ENCODE measurements at regions not wholly inside any gene's neighbourhood (a gene's known extent, or its start where the extent isn't known, plus 50 kb on each side); places are given as distances from the start of the nearest gene placed in this dataset.

- H3K79me2 ChIP-seq (ENCODE audit: control insufficient read depth, insufficient read depth, low read length) = no peaks in the 10 kb centered on the region
- H2AFZ ChIP-seq (ENCODE audit: control insufficient read depth, low read depth, low read length) = no peak overlapping the region
- no peak overlapping the region for H3K27ac ChIP-seq (ENCODE audit: control insufficient read depth, insufficient read depth)
- no peak overlapping the region for H3K9ac ChIP-seq (ENCODE audit: control insufficient read depth, insufficient read depth, low read length)
- no peaks in the 10 kb centered on the region for H3K27me3 ChIP-seq (replicated peaks in 1 of 2; ENCODE audit: control insufficient read depth in 2 of 2, insufficient read depth in 2 of 2, low read length in 1 of 2)
- POLR2A ChIA-PET = no interaction called here
- no TSS peak for BruUV-seq (replicated peaks)
- intact Hi-C loops (cut with micrococcal nuclease; ENCODE audit: unreplicated experiment) (no loop called here), in situ Hi-C loops (cut with MboI) (no loop called here)
- TF ChIP-seq NBN (IDR thresholded peaks at IDR 0.05) (no peak), BCL11A (IDR thresholded peaks at IDR 0.05; ENCODE audit: low read depth, low read length) (no peak), RUNX3 (IDR thresholded peaks at IDR 0.05; ENCODE audit: low read length) (no peak), SIX5 (IDR thresholded peaks at IDR 0.05; ENCODE audit: low read depth, low read length, severe bottlenecking) (no peak), STAT3 (IDR thresholded peaks at IDR 0.05; ENCODE audit: low read depth, low read length) (no peak), FOXK2 (IDR thresholded peaks at IDR 0.05) (no peak), ATF2 (IDR thresholded peaks at IDR 0.05; ENCODE audit: low read length) (no peak), MTA2 (IDR thresholded peaks at IDR 0.05; ENCODE audit: low read depth) (no peak), E2F4 (IDR thresholded peaks at IDR 0.05; ENCODE audit: low read depth, low read length) (no peak), POLR2A (IDR thresholded peaks at IDR 0.05; ENCODE audit: low read depth, low read length) (no peak), CHD2 (IDR thresholded peaks at IDR 0.05; ENCODE audit: borderline replicate concordance, low read depth, low read length) (no peak), CHD1 (IDR thresholded peaks at IDR 0.05; ENCODE audit: low read depth, low read length) (no peak), CREB1 (IDR thresholded peaks at IDR 0.05; ENCODE audit: low read depth) (no peak)
- TF ChIP-seq, protein P1, sequence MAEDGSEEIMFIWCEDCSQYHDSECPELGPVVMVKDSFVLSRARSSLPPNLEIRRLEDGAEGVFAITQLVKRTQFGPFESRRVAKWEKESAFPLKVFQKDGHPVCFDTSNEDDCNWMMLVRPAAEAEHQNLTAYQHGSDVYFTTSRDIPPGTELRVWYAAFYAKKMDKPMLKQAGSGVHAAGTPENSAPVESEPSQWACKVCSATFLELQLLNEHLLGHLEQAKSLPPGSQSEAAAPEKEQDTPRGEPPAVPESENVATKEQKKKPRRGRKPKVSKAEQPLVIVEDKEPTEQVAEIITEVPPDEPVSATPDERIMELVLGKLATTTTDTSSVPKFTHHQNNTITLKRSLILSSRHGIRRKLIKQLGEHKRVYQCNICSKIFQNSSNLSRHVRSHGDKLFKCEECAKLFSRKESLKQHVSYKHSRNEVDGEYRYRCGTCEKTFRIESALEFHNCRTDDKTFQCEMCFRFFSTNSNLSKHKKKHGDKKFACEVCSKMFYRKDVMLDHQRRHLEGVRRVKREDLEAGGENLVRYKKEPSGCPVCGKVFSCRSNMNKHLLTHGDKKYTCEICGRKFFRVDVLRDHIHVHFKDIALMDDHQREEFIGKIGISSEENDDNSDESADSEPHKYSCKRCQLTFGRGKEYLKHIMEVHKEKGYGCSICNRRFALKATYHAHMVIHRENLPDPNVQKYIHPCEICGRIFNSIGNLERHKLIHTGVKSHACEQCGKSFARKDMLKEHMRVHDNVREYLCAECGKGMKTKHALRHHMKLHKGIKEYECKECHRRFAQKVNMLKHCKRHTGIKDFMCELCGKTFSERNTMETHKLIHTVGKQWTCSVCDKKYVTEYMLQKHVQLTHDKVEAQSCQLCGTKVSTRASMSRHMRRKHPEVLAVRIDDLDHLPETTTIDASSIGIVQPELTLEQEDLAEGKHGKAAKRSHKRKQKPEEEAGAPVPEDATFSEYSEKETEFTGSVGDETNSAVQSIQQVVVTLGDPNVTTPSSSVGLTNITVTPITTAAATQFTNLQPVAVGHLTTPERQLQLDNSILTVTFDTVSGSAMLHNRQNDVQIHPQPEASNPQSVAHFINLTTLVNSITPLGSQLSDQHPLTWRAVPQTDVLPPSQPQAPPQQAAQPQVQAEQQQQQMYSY (CRISPR knock-in tag; IDR thresholded peaks at IDR 0.05) = no peak
- no peak overlapping the region for H3K4me3 ChIP-seq
- H3K4me1 ChIP-seq (ENCODE audit: control insufficient read depth, insufficient read depth, low read length) = no peaks in the 10 kb centered on the region
- FAIRE-seq (no peak), DNase-seq (ENCODE audit: low read depth, low spot score) (no peak), ATAC-seq (no peak)
- RAD21 ChIA-PET (ENCODE audit: unreplicated experiment) = no interaction called here
- H4K20me1 ChIP-seq (ENCODE audit: control insufficient read depth, insufficient read depth) = no peaks in the 10 kb centered on the region
- WGBS (ENCODE audit: insufficient coverage, insufficient replicate concordance, low lambda C conversion rate, missing lambda C conversion rate) = 0% methylated on average over 2 of the region's 2 CpGs
- H3K4me2 ChIP-seq (ENCODE audit: control insufficient read depth, insufficient read depth) = no peak overlapping the region
- CTCF ChIA-PET = no interaction called here
- SMC1A ChIA-PET (ENCODE audit: uncharacterized antibody, unreplicated experiment) = no interaction called here
- H3K36me3 ChIP-seq (ENCODE audit: control insufficient read depth in 2 of 2, insufficient read depth in 2 of 2, low read length in 1 of 2) = no peaks in the 10 kb centered on the region
- no peaks in the 10 kb centered on the region for H3K9me3 ChIP-seq (replicated peaks; ENCODE audit: control insufficient read depth, insufficient read depth, low read length)
Measured at GRCh38 chrX:25180242-25180641, 164.5 kb upstream of the ARX start.
